Heart left ventricle (tissue), 16 donors: ENCODE measurements at regions not wholly inside any gene's neighbourhood (a gene's known extent, or its start where the extent isn't known, plus 50 kb on each side); places are given as distances from the start of the nearest gene placed in this dataset.

Source experiments
- ATAC-seq, 4 donors: fragments of 200-7000 bp; cut with Tn5 transposase; one replicate each; pipeline ENCODE4 v1.9.1; 2020 to 2022; ENCODE audit warnings: moderate library complexity in 4 of 4, mild to moderate bottlenecking in 3 of 4, moderate number of reproducible peaks in 1 of 4
- DNase-seq, 5 donors: peaks; one replicate each; pipeline ENCODE4 v3.0.0-alpha.2; 2020
- H3K27ac ChIP-seq, 12 donors: fragments of 200-600 bp; sonication (generic) in 4 of 12; one replicate each; pipeline versions ENCODE4 v1.5.0 to v1.8.0; 2016 to 2022; ENCODE audit warnings: mild to moderate bottlenecking in 2 of 12
- H3K27me3 ChIP-seq, 9 donors: fragments of 200-600 bp; sonication (generic) in 2 of 9; one replicate each; pipeline versions ENCODE4 v1.5.1 to v1.8.0; 2016 to 2022; ENCODE audit warnings: mild to moderate bottlenecking in 3 of 9
- H3K36me3 ChIP-seq, 9 donors: fragments of 200-600 bp; sonication (generic) in 2 of 9; one replicate each; pipeline versions ENCODE4 v1.5.0 to v1.8.0; 2018 to 2022; ENCODE audit warnings: mild to moderate bottlenecking in 2 of 9
- H3K4me1 ChIP-seq, 12 donors: fragments of 200-600 bp; sonication (generic) in 4 of 12; one replicate each; pipeline versions ENCODE4 v1.5.0 to v1.8.0; 2016 to 2022; ENCODE audit warnings: mild to moderate bottlenecking in 3 of 12
- H3K4me3 ChIP-seq, 12 donors: fragments of 200-600 bp; sonication (generic) in 4 of 12; one replicate each; pipeline versions ENCODE4 v1.5.0 to v1.8.0; 2017 to 2022; ENCODE audit warnings: mild to moderate bottlenecking in 9 of 12, moderate library complexity in 4 of 12
- H3K9me3 ChIP-seq, 12 donors: fragments of 200-600 bp; sonication (generic) in 4 of 12; one replicate each; pipeline versions ENCODE4 v1.5.0 to v1.8.0; 2016 to 2022; ENCODE audit warnings: mild to moderate bottlenecking in 1 of 12
- CTCF ChIP-seq, 12 donors: fragments of 200-600 bp; sonication (generic) in 4 of 12; IDR thresholded peaks; one replicate each; pipeline versions ENCODE4 v1.5.0 to v1.8.0; 2018 to 2022; ENCODE audit warnings: antibody characterized with exemption in 12 of 12, mild to moderate bottlenecking in 5 of 12
- POLR2A ChIP-seq, 2 donors: fragments of 450-650 bp; IDR thresholded peaks; one replicate each; pipeline ENCODE4 v1.6.1; 2017; ENCODE audit warnings: antibody characterized with exemption in 2 of 2, mild to moderate bottlenecking in 2 of 2, moderate library complexity in 2 of 2
- WGBS, 4 donors: extraction: QIAGEN DNeasy Blood & Tissue Kit in 2 of 4; methylation state at CpG; one replicate each; pipeline versions ENCODE4 v1.1.5 to v1.1.7; 2013 to 2018; 5-methylcytosine and 5-hydroxymethylcytosine counted together
- intact Hi-C, 10 donors: fragments of 100-400 bp; cut with DNase I; formaldehyde crosslinking; loops; one replicate each; pipeline versions ENCODE4 v1.11.1 to v1.14.2; 2022
- donor health status: ischemic (EF 13 %, LVEDD 7.1; RV severe dilation, severe dysfunction).
- donor health status: healthy with polysubstance abuse.
- donor health status: DM: no; HTN: yes; CAD: no.
- donor health status: DM: no; HTN: no; CAD: no.
- donor health status: ischemic (EF 25% LVEDD 6.9; RV normal size, moderate dysfunction).
- donor health status: ischemic (EF 25% LVEDD 5.7; RV mildly dilated, moderate dysfunction).
- donor health status: healthy.
- donor health status: DM: yes; HTN: yes; CAD: no.
- donor health status: ischemic (EF 35%, LVEDD 5.7; RV mildly dilated, moderate dysfunction).
- donor health status: nonischemic (EF 11% LVEDD 7.7; RV severe dilation, severe dysfunction).
- donor health status: DM: yes; HTN: yes; CAD: no.
- donor health status: PGD.
- donor health status: ischemic (EF 29% LVEDD 5.4; RV normal size, mild dysfunction).
- donor health status: nonischemic (EF 23%, LVEDD 6.1; RV moderate dilation, normal function).

- 78 to 86% (median 81%) methylated on average over 2 of the region's 2 CpGs for WGBS, 4 donors
- Histone ChIP-seq H3K36me3 (no peaks in the 10 kb centered on the region), H3K9me3 (peaks cover 0 to 2% (median 0%) of the 10 kb centered on the region in 12 donors), H3K27me3 (no peaks in the 10 kb centered on the region), H3K4me3 (no peak overlapping the region), H3K4me1 (no peaks in the 10 kb centered on the region), H3K27ac (no peak overlapping the region)
- TF ChIP-seq CTCF (IDR thresholded peaks at IDR 0.05), result no peak
- no peak for DNase-seq
- ATAC-seq, result no peak
- intact Hi-C loops, result no loop called here
Measured at GRCh38 chr6:114650891-114651290, 308.1 kb upstream of the HS3ST5 start.

GRCh38 chr6:114649298-114649697 is 306.5 kb upstream of the HS3ST5 start:
- intact Hi-C loops, result no loop called here
- TF ChIP-seq POLR2A (IDR thresholded peaks at IDR 0.05), result no peak
- no peak for TF ChIP-seq CTCF (IDR thresholded peaks at IDR 0.05)
- H3K4me3 ChIP-seq, result no peak overlapping the region
- no peak for ATAC-seq
- no peak for DNase-seq
- H3K36me3 ChIP-seq, result no peaks in the 10 kb centered on the region
- 69 to 74% (median 71%) methylated on average over 2 of the region's 2 CpGs for WGBS, 4 donors
- H3K9me3 ChIP-seq, result peaks cover 0 to 2% (median 0%) of the 10 kb centered on the region in 12 donors
- H3K4me1 ChIP-seq, result no peaks in the 10 kb centered on the region
- H3K27ac ChIP-seq, result no peak overlapping the region
- H3K27me3 ChIP-seq, result no peaks in the 10 kb centered on the region

- DNase-seq, result no peak
- 57 to 76% (median 67%) methylated on average over 2 of the region's 2 CpGs for WGBS, 4 donors
- Histone ChIP-seq H3K36me3 (no peaks in the 10 kb centered on the region), H3K27ac (no peak overlapping the region), H3K4me1 (no peaks in the 10 kb centered on the region), H3K9me3 (peaks cover 0 to 2% (median 0%) of the 10 kb centered on the region in 12 donors), H3K4me3 (no peak overlapping the region), H3K27me3 (no peaks in the 10 kb centered on the region)
- ATAC-seq, result no peak
- intact Hi-C loops, result no loop called here
- TF ChIP-seq POLR2A (IDR thresholded peaks at IDR 0.05) (no peak), CTCF (IDR thresholded peaks at IDR 0.05) (no peak)
Measured at GRCh38 chr6:114648847-114649246, 306.0 kb upstream of the HS3ST5 start.

- DNase-seq (no peak), ATAC-seq (no peak)
- H3K36me3 ChIP-seq, result no peaks in the 10 kb centered on the region
- H3K27ac ChIP-seq, result no peak overlapping the region
- no peak overlapping the region for H3K4me3 ChIP-seq
- WGBS, 4 donors, result 16 to 33% (median 23%) methylated on average over 4 of the region's 4 CpGs
- intact Hi-C loops, result no loop called here
- H3K4me1 ChIP-seq, result no peaks in the 10 kb centered on the region
- no peaks in the 10 kb centered on the region for H3K27me3 ChIP-seq
- no peak for TF ChIP-seq POLR2A (IDR thresholded peaks at IDR 0.05)
- TF ChIP-seq CTCF (IDR thresholded peaks at IDR 0.05), result no peak
- peaks cover 0 to 6% (median 0%) of the 10 kb centered on the region in 12 donors for H3K9me3 ChIP-seq
Measured at GRCh38 chr6:114638341-114638740, 295.5 kb upstream of the HS3ST5 start.
